ENCODE measurements at regions not wholly inside any gene's neighbourhood (a gene's known extent, or its start where the extent isn't known, plus 50 kb on each side); places are given as distances from the start of the nearest gene placed in this dataset.

GRCh38 chr21:27764056-27764455 is 797.2 kb upstream of the ADAMTS5 start:
- TF ChIP-seq, protein P1, sequence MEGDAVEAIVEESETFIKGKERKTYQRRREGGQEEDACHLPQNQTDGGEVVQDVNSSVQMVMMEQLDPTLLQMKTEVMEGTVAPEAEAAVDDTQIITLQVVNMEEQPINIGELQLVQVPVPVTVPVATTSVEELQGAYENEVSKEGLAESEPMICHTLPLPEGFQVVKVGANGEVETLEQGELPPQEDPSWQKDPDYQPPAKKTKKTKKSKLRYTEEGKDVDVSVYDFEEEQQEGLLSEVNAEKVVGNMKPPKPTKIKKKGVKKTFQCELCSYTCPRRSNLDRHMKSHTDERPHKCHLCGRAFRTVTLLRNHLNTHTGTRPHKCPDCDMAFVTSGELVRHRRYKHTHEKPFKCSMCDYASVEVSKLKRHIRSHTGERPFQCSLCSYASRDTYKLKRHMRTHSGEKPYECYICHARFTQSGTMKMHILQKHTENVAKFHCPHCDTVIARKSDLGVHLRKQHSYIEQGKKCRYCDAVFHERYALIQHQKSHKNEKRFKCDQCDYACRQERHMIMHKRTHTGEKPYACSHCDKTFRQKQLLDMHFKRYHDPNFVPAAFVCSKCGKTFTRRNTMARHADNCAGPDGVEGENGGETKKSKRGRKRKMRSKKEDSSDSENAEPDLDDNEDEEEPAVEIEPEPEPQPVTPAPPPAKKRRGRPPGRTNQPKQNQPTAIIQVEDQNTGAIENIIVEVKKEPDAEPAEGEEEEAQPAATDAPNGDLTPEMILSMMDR (IDR thresholded peaks at IDR 0.05; ENCODE audit: insufficient read depth, missing control alignments), result no peak
- DNase-seq (ENCODE audit: insufficient read length, low spot score) (no peak), FAIRE-seq (no peak)

GRCh38 chr21:27761623-27762022 is 794.7 kb upstream of the ADAMTS5 start:
- FAIRE-seq (no peak), DNase-seq (ENCODE audit: insufficient read length, low spot score) (no peak)
- TF ChIP-seq, protein P1 (IDR thresholded peaks at IDR 0.05; ENCODE audit: insufficient read depth, missing control alignments), result no peak

DNA sequence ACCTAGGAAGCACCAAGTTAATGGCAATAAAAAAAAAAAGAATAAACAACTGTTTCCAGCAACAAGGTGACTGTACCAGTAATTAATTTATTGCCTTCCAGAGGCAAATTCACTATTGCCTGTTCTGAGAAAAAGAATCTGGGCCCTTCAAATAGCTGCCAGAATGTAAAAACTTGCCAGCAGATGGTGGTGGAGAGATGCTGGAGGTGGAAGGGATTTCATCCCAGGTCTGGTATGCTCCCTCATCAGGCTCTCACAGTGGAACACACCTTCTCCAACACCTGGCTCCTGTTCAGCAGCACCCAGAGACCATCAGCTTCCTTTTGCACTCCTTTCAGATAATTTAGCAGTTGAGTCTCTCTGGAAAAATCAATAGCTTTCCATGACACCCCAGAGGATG is 792.9 kb upstream of the ADAMTS5 start:
- TF ChIP-seq, protein P1 (IDR thresholded peaks at IDR 0.05; ENCODE audit: insufficient read depth, missing control alignments), result no peak
- DNase-seq (ENCODE audit: insufficient read length, low spot score) (no peak), FAIRE-seq (no peak)

- TF ChIP-seq, protein P1 (IDR thresholded peaks at IDR 0.05; ENCODE audit: insufficient read depth, missing control alignments), result peak; percentile 12
- FAIRE-seq, result no peak
- no peak for DNase-seq (ENCODE audit: insufficient read length, low spot score)
These were observed 792.3 kb upstream of the ADAMTS5 start for GRCh38 chr21:27759091-27759659.

DNA sequence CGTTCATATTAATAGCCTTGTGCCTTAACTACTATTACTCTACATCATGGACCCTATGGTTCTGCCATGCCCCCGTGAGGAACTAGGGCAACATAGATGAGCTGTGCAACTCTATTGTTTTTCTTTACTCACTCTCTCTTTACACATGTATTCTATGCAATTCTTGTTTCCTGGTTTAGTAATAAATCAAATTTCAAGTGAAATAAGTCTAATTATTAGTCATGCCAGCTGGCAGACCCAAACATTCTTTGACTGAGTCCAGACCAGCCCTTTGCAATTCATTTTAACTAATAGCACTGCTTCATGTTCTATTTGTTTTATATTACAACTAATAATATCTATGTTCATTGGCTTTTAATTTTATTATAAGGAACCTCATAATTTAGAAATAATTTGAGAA is 789.3 kb upstream of the ADAMTS5 start:
- no peak for FAIRE-seq
- TF ChIP-seq, protein P1 (IDR thresholded peaks at IDR 0.05; ENCODE audit: insufficient read depth, missing control alignments), result no peak
- no peak for DNase-seq (ENCODE audit: insufficient read length, low spot score)

GRCh38 chr21:27743971-27744564 is 777.2 kb upstream of the ADAMTS5 start:
- DNase-seq (ENCODE audit: insufficient read length, low spot score), result no peak
- FAIRE-seq, result no peak
- TF ChIP-seq, protein P1 (IDR thresholded peaks at IDR 0.05; ENCODE audit: insufficient read depth, missing control alignments), result no peak

- FAIRE-seq (no peak), DNase-seq (ENCODE audit: insufficient read length, low spot score) (no peak)
- TF ChIP-seq, protein P1 (IDR thresholded peaks at IDR 0.05; ENCODE audit: insufficient read depth, missing control alignments), result no peak
These were observed 774.8 kb upstream of the ADAMTS5 start for GRCh38 chr21:27741736-27742135.

All from D721Med (cell line).